ENCODE measurements at regions not wholly inside any gene's neighbourhood (a gene's known extent, or its start where the extent isn't known, plus 50 kb on each side); places are given as distances from the start of the nearest gene placed in this dataset.

GRCh38 chr14:43621282-43621681 is 885.8 kb downstream of the FSCB start:
- intact Hi-C loops (cut with micrococcal nuclease; ENCODE audit: unreplicated experiment): no loop called here
- POLR2A ChIA-PET (ENCODE audit: low non-redundant PET): no interaction called here
- no TSS peak for BruUV-seq (replicated peaks)
- H3K36me3 ChIP-seq (ENCODE audit: insufficient read depth, low read length, poor library complexity, severe bottlenecking): no peaks in the 10 kb centered on the region
- CTCF ChIA-PET: no interaction called here
- DNase-seq (ENCODE audit: low spot score): no peak
- TF ChIP-seq, protein P1, sequence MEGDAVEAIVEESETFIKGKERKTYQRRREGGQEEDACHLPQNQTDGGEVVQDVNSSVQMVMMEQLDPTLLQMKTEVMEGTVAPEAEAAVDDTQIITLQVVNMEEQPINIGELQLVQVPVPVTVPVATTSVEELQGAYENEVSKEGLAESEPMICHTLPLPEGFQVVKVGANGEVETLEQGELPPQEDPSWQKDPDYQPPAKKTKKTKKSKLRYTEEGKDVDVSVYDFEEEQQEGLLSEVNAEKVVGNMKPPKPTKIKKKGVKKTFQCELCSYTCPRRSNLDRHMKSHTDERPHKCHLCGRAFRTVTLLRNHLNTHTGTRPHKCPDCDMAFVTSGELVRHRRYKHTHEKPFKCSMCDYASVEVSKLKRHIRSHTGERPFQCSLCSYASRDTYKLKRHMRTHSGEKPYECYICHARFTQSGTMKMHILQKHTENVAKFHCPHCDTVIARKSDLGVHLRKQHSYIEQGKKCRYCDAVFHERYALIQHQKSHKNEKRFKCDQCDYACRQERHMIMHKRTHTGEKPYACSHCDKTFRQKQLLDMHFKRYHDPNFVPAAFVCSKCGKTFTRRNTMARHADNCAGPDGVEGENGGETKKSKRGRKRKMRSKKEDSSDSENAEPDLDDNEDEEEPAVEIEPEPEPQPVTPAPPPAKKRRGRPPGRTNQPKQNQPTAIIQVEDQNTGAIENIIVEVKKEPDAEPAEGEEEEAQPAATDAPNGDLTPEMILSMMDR (conservative IDR thresholded peaks at IDR 0.05; ENCODE audit: low read depth, low read length): no peak
- no peak for TF ChIP-seq EZH2 (IDR thresholded peaks at IDR 0.05; ENCODE audit: borderline replicate concordance, low read depth, low read length, poor library complexity, severe bottlenecking)
- H3K4me3 ChIP-seq (ENCODE audit: low read depth, low read length, poor library complexity, severe bottlenecking): no peak overlapping the region
- H3K27me3 ChIP-seq (replicated peaks; ENCODE audit: insufficient read depth, low read depth, low read length, poor library complexity): no peaks in the 10 kb centered on the region
- no peaks in the 10 kb centered on the region for H3K4me1 ChIP-seq (ENCODE audit: insufficient read depth, low read length, poor library complexity, severe bottlenecking)
- H3K27ac ChIP-seq (ENCODE audit: low read depth, low read length, poor library complexity, severe bottlenecking): no peak overlapping the region
- H3K9me3 ChIP-seq (ENCODE audit: low read depth, low read length, poor library complexity, severe bottlenecking): no peaks in the 10 kb centered on the region

DNA sequence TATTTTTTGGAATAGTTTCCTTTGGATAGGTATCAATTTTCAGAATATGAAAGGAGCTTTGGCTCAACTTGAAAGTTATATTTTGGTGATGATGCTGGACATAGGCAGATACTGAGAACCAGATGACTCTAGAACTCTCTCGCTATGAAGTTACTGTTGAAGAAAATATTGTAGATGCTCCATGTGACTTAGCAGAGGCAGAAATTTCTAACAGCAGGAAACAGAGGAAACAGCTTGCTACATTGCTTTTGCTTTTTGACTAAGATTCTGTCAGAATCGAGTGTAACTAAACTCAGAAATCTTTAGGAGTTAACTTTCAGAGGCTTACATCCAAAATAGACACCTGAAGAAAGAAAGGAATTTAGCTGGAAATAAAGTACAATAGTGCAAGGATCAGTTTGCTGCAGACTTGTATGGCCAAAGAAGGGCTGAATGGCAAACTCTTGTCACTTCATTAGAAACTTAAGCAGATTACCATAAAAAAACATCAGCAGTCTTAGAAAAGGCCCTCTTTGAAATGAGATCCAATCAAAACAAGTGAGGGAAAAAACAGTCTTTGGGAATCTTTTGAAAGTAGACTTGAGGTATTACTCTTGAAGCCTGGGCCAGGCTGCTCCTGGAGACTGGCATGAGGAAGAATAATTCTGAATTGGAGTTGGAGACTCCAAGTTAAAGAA is 911.8 kb downstream of the FSCB start:
- ChIA-PET POLR2A (ENCODE audit: low non-redundant PET) (no interaction called here), CTCF (no interaction called here)
- intact Hi-C loops (cut with micrococcal nuclease; ENCODE audit: unreplicated experiment): no loop called here
- no peak for DNase-seq (ENCODE audit: low spot score)
- no peaks in the 10 kb centered on the region for H3K9me3 ChIP-seq (ENCODE audit: low read depth, low read length, poor library complexity, severe bottlenecking)
- BruUV-seq (replicated peaks): no TSS peak
- no peak overlapping the region for H3K27ac ChIP-seq (ENCODE audit: low read depth, low read length, poor library complexity, severe bottlenecking)
- no peaks in the 10 kb centered on the region for H3K4me1 ChIP-seq (ENCODE audit: insufficient read depth, low read length, poor library complexity, severe bottlenecking)
- no peak overlapping the region for H3K4me3 ChIP-seq (ENCODE audit: low read depth, low read length, poor library complexity, severe bottlenecking)
- no peak for TF ChIP-seq EZH2 (IDR thresholded peaks at IDR 0.05; ENCODE audit: borderline replicate concordance, low read depth, low read length, poor library complexity, severe bottlenecking)
- TF ChIP-seq, protein P1 (conservative IDR thresholded peaks at IDR 0.05; ENCODE audit: low read depth, low read length): no peak
- H3K27me3 ChIP-seq (replicated peaks; ENCODE audit: insufficient read depth, low read depth, low read length, poor library complexity): no peaks in the 10 kb centered on the region
- H3K36me3 ChIP-seq (ENCODE audit: insufficient read depth, low read length, poor library complexity, severe bottlenecking): no peaks in the 10 kb centered on the region

- intact Hi-C loops (cut with micrococcal nuclease; ENCODE audit: unreplicated experiment): no loop called here
These were observed 915.3 kb downstream of the FSCB start for GRCh38 chr14:43591776-43592175.

More at GRCh38 chr14:43591776-43592175, 915.3 kb downstream of the FSCB start:
- Histone ChIP-seq H3K4me3 (ENCODE audit: low read depth, low read length, poor library complexity, severe bottlenecking) (no peak overlapping the region), H3K4me1 (ENCODE audit: insufficient read depth, low read length, poor library complexity, severe bottlenecking) (no peaks in the 10 kb centered on the region), H3K36me3 (ENCODE audit: insufficient read depth, low read length, poor library complexity, severe bottlenecking) (no peaks in the 10 kb centered on the region), H3K9me3 (ENCODE audit: low read depth, low read length, poor library complexity, severe bottlenecking) (no peaks in the 10 kb centered on the region), H3K27me3 (replicated peaks; ENCODE audit: insufficient read depth, low read depth, low read length, poor library complexity) (no peaks in the 10 kb centered on the region), H3K27ac (ENCODE audit: low read depth, low read length, poor library complexity, severe bottlenecking) (no peak overlapping the region)
- TF ChIP-seq, protein P1 (conservative IDR thresholded peaks at IDR 0.05; ENCODE audit: low read depth, low read length): no peak
- TF ChIP-seq EZH2 (IDR thresholded peaks at IDR 0.05; ENCODE audit: borderline replicate concordance, low read depth, low read length, poor library complexity, severe bottlenecking): no peak
- no peak for DNase-seq (ENCODE audit: low spot score)
- CTCF ChIA-PET: no interaction called here
- BruUV-seq (replicated peaks): no TSS peak
- POLR2A ChIA-PET (ENCODE audit: low non-redundant PET): no interaction called here
